DND-41 (cell line): ENCODE measurements at regions not wholly inside any gene's neighbourhood (a gene's known extent, or its start where the extent isn't known, plus 50 kb on each side); places are given as distances from the start of the nearest gene placed in this dataset.

Experiments
- EZH2 ChIP-seq: IDR thresholded peaks from 3 replicates; pipeline ENCODE4 v1.6.1; 2012; ENCODE audit warnings: borderline replicate concordance, low read depth, mild to moderate bottlenecking, moderate library complexity, low read length, inconsistent platforms; ENCODE audit not compliant: severe bottlenecking
- TF ChIP-seq, protein P1 (sequence below): IDR thresholded peaks from 2 replicates; pipeline ENCODE4 v1.5.1; 2012; ENCODE audit warnings: borderline replicate concordance, low read length, moderate library complexity, mild to moderate bottlenecking; ENCODE audit not compliant: poor library complexity, severe bottlenecking; ENCODE audit errors: extremely low read depth

DNA sequence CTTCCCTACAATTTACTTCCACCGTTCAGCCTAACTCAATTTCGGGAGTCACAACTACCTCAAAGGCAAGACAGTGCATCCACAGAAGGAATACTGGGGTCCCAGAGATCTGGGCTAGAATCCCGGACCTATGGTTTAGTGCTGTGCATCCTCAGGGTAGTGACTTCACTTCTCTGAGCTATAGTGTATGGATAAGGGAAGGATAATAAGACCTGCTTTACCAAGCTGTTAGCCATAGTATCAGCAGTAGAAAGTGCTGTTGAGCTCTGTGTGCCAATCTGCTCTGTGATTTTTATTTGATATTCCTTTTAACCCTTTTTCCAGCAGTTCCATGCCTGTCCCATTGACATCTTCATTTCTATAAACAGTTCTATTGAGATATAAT, 1044.3 kb downstream of the BCL11B start:
- TF ChIP-seq, protein P1, sequence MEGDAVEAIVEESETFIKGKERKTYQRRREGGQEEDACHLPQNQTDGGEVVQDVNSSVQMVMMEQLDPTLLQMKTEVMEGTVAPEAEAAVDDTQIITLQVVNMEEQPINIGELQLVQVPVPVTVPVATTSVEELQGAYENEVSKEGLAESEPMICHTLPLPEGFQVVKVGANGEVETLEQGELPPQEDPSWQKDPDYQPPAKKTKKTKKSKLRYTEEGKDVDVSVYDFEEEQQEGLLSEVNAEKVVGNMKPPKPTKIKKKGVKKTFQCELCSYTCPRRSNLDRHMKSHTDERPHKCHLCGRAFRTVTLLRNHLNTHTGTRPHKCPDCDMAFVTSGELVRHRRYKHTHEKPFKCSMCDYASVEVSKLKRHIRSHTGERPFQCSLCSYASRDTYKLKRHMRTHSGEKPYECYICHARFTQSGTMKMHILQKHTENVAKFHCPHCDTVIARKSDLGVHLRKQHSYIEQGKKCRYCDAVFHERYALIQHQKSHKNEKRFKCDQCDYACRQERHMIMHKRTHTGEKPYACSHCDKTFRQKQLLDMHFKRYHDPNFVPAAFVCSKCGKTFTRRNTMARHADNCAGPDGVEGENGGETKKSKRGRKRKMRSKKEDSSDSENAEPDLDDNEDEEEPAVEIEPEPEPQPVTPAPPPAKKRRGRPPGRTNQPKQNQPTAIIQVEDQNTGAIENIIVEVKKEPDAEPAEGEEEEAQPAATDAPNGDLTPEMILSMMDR = no peak
- no peak for TF ChIP-seq EZH2
